DMS79 (cell line): ENCODE measurements at regions not wholly inside any gene's neighbourhood (a gene's known extent, or its start where the extent isn't known, plus 50 kb on each side); places are given as distances from the start of the nearest gene placed in this dataset.

Experiments used
- DNase-seq: peaks from one replicate; lab custom pipeline; 2025; lab: John Stamatoyannopoulos, UW

GRCh38 chr10:8481718-8482504 lies 427.4 kb downstream of the GATA3 start:
- no peak for DNase-seq

- no peak for DNase-seq
These were observed 430.5 kb downstream of the GATA3 start for GRCh38 chr10:8485032-8485431.

- no peak for DNase-seq
These were observed 432.9 kb downstream of the GATA3 start for GRCh38 chr10:8487346-8487745.

GRCh38 chr10:8489232-8489631 lies 434.7 kb downstream of the GATA3 start:
- DNase-seq, result no peak

GRCh38 chr10:8489823-8490222 lies 435.3 kb downstream of the GATA3 start:
- no peak for DNase-seq

GRCh38 chr10:8498290-8498689 lies 443.8 kb downstream of the GATA3 start:
- no peak for DNase-seq

GRCh38 chr10:8498881-8499280 lies 444.4 kb downstream of the GATA3 start:
- DNase-seq, result no peak

- no peak for DNase-seq
These were observed 444.8 kb downstream of the GATA3 start for GRCh38 chr10:8499312-8499711.

GRCh38 chr10:8499752-8500390 lies 445.4 kb downstream of the GATA3 start:
- no peak for DNase-seq

GRCh38 chr10:8502573-8502972 lies 448.1 kb downstream of the GATA3 start:
- no peak for DNase-seq

GRCh38 chr10:8504499-8504898 lies 450.0 kb downstream of the GATA3 start:
- no peak for DNase-seq

- no peak for DNase-seq
These were observed 452.7 kb downstream of the GATA3 start for GRCh38 chr10:8507156-8507555.

GRCh38 chr10:8508882-8509281 lies 454.4 kb downstream of the GATA3 start:
- DNase-seq, result no peak

GRCh38 chr10:8510471-8510870 lies 456.0 kb downstream of the GATA3 start:
- no peak for DNase-seq

GRCh38 chr10:8511026-8511425 lies 456.5 kb downstream of the GATA3 start:
- DNase-seq, result no peak

GRCh38 chr10:8513155-8514147 lies 459.0 kb downstream of the GATA3 start:
- no peak for DNase-seq

GRCh38 chr10:8520382-8520781 lies 465.9 kb downstream of the GATA3 start:
- no peak for DNase-seq

- DNase-seq, result no peak
These were observed 473.3 kb downstream of the GATA3 start for GRCh38 chr10:8527773-8528172.

GRCh38 chr10:8531116-8531515 lies 476.6 kb downstream of the GATA3 start:
- no peak for DNase-seq

GRCh38 chr10:8532647-8533046 lies 478.2 kb downstream of the GATA3 start:
- no peak for DNase-seq

GRCh38 chr10:8533462-8533861 lies 479.0 kb downstream of the GATA3 start:
- DNase-seq, result no peak

GRCh38 chr10:8534096-8534495 lies 479.6 kb downstream of the GATA3 start:
- no peak for DNase-seq

- DNase-seq, result no peak
These were observed 480.4 kb downstream of the GATA3 start for GRCh38 chr10:8534891-8535290.
